Posterior vena cava (tissue), 2 donors: ENCODE measurements at regions not wholly inside any gene's neighbourhood (a gene's known extent, or its start where the extent isn't known, plus 50 kb on each side); places are given as distances from the start of the nearest gene placed in this dataset.

ENCODE experiments used
- DNase-seq: peaks from one replicate; pipeline ENCODE4 v3.0.0-alpha.2; 2020; ENCODE audit warnings: low spot score
- intact Hi-C, 2 donors: fragments of 100-400 bp; cut with DNase I; formaldehyde crosslinking; loops; one replicate each; pipeline versions ENCODE4 v1.14.1 to v1.14.2; 2022 to 2023
- donor health status: DM: yes; HTN: yes; CAD: no.
- donor health status: DM: yes; HTN: yes; CAD: no.

GRCh38 chr10:128432423-128432822, 306.2 kb upstream of the MKI67 start:
- DNase-seq: no peak
- intact Hi-C loops: no loop called here

GRCh38 chr10:128435811-128436210, 309.6 kb upstream of the MKI67 start:
- intact Hi-C loops: no loop called here

DNA sequence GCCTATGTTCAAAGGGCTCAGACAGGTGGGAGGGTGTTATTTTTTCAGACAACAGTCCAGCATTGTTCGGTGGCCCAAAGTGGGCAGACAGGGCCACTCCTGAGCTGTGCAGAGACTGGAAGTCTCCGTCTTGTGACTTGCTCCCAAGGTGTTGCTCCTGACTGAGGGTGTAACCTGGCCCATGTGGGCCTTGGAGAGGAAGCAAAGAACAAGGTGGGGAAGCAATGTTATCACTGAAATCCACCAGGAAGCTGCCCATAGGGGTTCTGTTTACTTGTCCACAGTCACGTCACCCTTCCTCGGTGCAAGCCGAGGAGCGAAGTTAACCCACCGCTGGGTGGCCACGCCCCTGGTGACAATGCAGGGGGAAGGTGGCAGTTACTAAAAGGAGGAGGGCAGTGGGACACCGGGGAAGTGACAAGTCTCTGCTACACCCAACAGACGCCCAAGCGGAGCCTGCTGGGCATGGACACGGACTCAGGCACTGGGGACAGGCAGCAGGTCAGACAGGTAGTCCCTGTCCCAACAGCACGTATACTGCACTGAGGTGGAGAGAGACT, 311.6 kb upstream of the MKI67 start:
- no peak for DNase-seq
- intact Hi-C loops: no loop called here

More at GRCh38 chr10:128435811-128436210, 309.6 kb upstream of the MKI67 start:
- no peak for DNase-seq

GRCh38 chr10:128438417-128439063, 312.3 kb upstream of the MKI67 start:
- DNase-seq: no peak
- intact Hi-C loops: no loop called here

GRCh38 chr10:128440513-128441160, 314.4 kb upstream of the MKI67 start:
- peak; percentile 50 for DNase-seq
- intact Hi-C loops: no loop called here

DNA sequence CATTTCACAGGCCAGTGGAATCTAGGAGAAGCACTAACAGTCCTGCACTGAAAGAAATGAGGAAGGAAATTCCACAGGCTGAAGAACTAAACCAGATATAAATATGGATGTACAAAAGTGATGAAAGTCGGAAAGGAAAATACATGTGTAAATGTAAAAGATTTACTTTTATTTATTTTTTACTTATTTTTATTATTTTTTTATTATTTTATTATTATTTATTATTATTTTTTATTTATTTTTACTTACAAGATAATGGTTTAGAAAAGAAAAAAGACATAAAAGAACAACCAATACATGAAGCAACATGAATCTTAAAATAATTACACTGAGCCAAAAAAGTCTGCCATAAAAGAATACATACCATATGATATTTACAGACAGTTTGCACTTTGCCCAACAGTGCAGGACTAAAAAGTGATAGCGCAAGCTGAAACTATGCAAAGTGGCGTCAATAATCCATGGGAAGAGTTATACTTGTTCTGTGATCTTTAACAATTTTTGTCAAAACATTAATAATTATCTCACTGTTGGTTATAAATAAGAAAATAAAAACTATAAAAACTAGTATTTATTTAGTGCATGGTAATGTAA, 317.8 kb upstream of the MKI67 start:
- intact Hi-C loops: no loop called here
- no peak for DNase-seq

DNA sequence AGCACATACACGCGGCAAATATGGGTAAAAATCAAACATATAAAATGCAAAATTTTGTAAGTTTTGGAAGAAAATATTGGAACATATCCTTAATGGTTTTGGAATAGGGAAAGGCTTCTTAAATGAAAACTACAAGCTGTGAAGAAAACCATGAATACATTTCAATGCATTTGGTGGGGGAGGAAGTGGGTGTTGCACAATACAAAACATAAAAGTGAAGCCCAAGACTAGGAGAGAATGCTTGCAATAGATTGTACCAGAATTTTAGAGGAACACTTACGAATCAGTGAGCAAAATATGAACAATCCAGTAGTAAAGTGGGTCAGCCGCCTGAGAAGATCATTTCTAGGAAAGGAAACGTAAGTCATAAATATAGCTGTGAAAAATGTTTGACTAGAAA, 322.6 kb upstream of the MKI67 start:
- no peak for DNase-seq
- intact Hi-C loops: no loop called here

- DNase-seq: no peak
- intact Hi-C loops: no loop called here
Observed at GRCh38 chr10:128451879-128452278, 325.7 kb upstream of the MKI67 start.

- DNase-seq: no peak
- intact Hi-C loops: no loop called here
Observed at GRCh38 chr10:128456271-128456670, 330.0 kb upstream of the MKI67 start.

GRCh38 chr10:128457136-128457535, 330.9 kb upstream of the MKI67 start:
- DNase-seq: peak; percentile 72
- intact Hi-C loops: no loop called here

DNA sequence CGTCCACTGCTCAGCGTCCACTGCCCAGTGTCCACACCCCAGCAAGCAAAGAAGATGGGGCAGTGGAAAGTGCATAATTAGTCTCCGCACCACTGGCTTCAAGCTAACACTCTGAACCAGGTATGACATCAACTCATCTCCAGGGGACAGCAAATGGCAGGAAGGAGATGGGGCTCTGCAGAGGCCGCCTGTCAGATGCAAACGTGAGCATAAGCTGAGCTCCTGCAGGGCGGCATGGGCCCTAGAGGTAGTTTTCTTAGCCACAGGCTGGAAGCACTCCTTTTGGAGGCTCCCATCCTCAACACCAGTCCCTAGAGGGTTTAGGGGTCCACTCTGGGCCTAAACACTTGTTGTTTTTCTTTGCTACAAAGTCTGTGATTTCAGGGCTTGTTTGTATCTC, 335.8 kb upstream of the MKI67 start:
- no peak for DNase-seq
- intact Hi-C loops: no loop called here

GRCh38 chr10:128462844-128463243, 336.6 kb upstream of the MKI67 start:
- intact Hi-C loops: no loop called here
- DNase-seq: no peak

- intact Hi-C loops: no loop called here
- DNase-seq: no peak
Observed at GRCh38 chr10:128463991-128464760, 338.0 kb upstream of the MKI67 start.

DNA sequence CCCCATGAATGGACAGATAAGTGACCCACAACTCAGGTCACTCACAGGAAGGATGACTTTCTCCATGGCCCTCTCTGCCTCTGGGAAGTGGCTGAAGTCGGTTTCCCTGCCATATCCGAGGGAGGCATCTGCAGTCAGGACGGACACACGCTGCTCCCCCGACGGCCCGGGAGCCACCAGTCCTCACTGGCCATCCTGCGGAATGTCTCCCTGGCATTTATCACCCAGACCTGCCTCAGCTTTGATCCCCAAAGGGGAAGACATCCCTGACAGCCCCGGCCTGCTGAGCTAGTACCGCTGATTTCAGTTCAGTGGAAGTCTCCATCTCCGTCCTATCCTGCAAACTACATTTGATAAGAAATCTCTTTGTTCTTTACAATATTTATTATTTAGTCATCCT, 339.5 kb upstream of the MKI67 start:
- intact Hi-C loops: no loop called here
- DNase-seq: no peak

DNA sequence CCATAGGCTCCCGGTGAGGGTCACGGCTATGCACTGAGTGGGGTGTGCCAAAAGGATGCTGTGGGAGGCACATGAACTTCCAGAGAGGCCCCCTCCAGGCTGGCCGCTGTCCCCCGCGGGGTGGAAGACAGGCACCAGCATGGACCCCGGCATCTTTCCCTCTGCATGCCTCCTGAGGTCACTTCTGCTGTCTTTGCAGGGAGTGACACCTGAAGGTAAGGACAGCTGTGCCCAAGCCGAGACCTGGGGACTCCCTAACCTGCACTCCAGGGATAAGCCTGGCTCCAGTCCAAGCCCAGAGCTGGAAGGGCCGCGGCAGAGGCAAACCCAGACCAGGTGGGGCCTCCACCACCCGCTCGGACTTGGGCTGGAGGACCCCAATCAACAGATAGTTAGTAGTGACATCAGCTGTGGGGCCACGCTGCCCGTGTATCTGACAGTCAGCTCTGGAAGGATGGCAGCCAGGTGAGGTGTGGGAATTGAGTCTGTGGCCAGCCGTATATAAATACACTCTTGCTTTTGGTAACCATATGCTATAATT, 340.7 kb upstream of the MKI67 start:
- intact Hi-C loops: no loop called here
- DNase-seq: peak; percentile 65

- intact Hi-C loops: no loop called here
- DNase-seq: no peak
Observed at GRCh38 chr10:128468462-128468861, 342.2 kb upstream of the MKI67 start.

DNA sequence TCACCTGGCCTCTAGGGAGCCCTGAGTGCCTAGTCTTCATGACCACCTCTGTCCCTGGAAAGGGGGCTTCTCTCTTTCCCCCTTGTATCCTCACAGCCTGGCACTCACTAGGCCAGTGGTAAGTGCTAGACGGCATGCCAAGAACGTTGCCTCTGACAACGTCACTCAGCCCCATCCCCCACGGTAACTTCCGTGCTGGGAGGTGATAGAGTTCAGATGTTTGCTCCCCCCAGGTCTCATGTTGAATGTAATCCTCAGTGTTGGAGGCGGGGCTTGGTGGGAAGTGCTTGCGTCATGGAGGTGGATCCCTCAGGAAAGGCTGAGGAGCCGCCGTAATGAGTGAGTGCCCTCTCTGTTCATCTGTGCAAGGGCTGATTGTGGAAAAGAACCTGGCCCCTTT, 343.3 kb upstream of the MKI67 start:
- peak; percentile 46 for DNase-seq
- intact Hi-C loops: no loop called here

- DNase-seq: no peak
- intact Hi-C loops: no loop called here
Observed at GRCh38 chr10:128470321-128470965, 344.2 kb upstream of the MKI67 start.

- intact Hi-C loops: no loop called here
- no peak for DNase-seq
Observed at GRCh38 chr10:128471151-128471550, 344.9 kb upstream of the MKI67 start.
